ENCODE measurements at regions not wholly inside any gene's neighbourhood (a gene's known extent, or its start where the extent isn't known, plus 50 kb on each side); places are given as distances from the start of the nearest gene placed in this dataset.
"Not testable (repeated sequence)": the region's sequence is repeated elsewhere in the genome, so short reads cannot be mapped to it uniquely, and the experiment has no call there.

- Mint-ChIP-seq H3K27me3 (ENCODE audit: low read depth) (no peaks in the 10 kb centered on the region), H3K4me3 (ENCODE audit: unreplicated experiment) (no peak overlapping the region), H3K9me3 (ENCODE audit: low read depth) (peaks cover 13% of the 10 kb centered on the region), H3K27ac (ENCODE audit: unreplicated experiment) (no peak overlapping the region), H3K36me3 (ENCODE audit: low read depth) (no peaks in the 10 kb centered on the region), H3K4me1 (ENCODE audit: low read depth) (peaks cover 6% of the 10 kb centered on the region)
- TF ChIP-seq CTCF (IDR thresholded peaks at IDR 0.05) = no peak
- no peak for DNase-seq (ENCODE audit: low spot score)
These were observed 136.6 kb upstream of the LRRN1 start for GRCh38 chr3:3662610-3663009.

DNA sequence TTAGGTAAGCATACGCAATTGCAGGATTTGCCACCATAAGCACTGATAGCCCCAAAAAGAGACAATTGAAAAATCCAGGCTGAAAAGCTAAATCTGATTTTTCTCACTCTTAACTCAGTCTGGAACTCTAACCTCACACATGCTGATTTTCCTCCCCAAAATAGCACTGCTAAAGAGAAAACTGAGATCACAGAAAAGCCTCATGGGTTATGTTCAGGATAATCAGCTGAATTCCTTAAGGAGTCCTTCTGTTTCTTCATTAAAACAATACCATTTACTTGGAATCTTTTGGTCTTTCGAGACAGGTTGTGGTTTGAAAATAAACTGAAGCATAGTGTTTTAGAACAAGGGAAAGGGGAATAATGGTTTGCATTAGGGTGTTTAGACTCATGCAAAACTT is 144.3 kb upstream of the LRRN1 start:
- TF ChIP-seq CTCF (IDR thresholded peaks at IDR 0.05) = no peak
- H3K27ac Mint-ChIP-seq (ENCODE audit: unreplicated experiment) = no peak overlapping the region

DNA sequence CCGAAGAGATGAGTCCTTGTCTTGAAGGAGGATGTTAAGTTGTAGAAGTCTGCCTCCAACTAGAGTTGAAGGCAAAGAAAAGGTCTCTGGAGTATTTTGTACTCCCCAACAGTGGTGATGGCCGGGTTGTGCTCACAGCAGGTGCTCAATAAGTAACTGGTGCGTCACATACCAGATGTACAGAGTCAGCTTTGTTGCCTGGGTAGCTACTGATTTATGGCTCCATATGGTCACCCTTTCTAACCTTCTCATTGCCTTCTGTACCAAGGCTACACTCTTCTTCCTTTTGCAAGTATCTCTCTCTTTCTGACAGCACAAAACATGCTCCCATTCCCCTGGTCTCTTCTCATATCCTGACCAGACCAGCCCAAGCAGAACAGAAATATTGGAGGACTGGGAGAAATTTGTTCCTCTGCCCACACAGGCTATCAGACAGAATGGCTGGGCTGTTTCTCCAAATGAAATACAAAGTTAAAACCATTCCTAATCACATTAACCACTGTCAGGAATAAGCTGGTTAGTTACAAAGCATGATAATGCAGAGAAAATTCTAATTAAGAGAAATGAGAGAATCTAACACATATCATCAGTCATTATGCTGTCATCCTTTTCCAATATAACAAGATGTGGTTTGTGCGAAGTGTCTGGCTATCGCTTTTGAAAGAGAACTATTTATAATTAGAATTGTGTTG is 150.1 kb upstream of the LRRN1 start:
- TF ChIP-seq CTCF (IDR thresholded peaks at IDR 0.05) = no peak
- H3K4me3 Mint-ChIP-seq (ENCODE audit: unreplicated experiment) = no peak overlapping the region
- no peaks in the 10 kb centered on the region for H3K27me3 Mint-ChIP-seq (ENCODE audit: low read depth)
- H3K27ac Mint-ChIP-seq (ENCODE audit: unreplicated experiment) = no peak overlapping the region
- DNase-seq (ENCODE audit: low spot score) = no peak
- no peaks in the 10 kb centered on the region for H3K9me3 Mint-ChIP-seq (ENCODE audit: low read depth)
- no peaks in the 10 kb centered on the region for H3K36me3 Mint-ChIP-seq (ENCODE audit: low read depth)
- H3K4me1 Mint-ChIP-seq (ENCODE audit: low read depth) = no peaks in the 10 kb centered on the region

More for the DNA sequence above, 144.3 kb upstream of the LRRN1 start:
- Mint-ChIP-seq H3K27me3 (ENCODE audit: low read depth) (no peaks in the 10 kb centered on the region), H3K9me3 (ENCODE audit: low read depth) (peaks cover 8% of the 10 kb centered on the region), H3K36me3 (ENCODE audit: low read depth) (no peaks in the 10 kb centered on the region), H3K4me1 (ENCODE audit: low read depth) (no peaks in the 10 kb centered on the region), H3K4me3 (ENCODE audit: unreplicated experiment) (no peak overlapping the region)
- DNase-seq (ENCODE audit: low spot score) = no peak

GRCh38 chr3:3646934-3647333 is 152.3 kb upstream of the LRRN1 start:
- no peak overlapping the region for H3K27ac Mint-ChIP-seq (ENCODE audit: unreplicated experiment)

GRCh38 chr3:3646103-3646844 is 153.0 kb upstream of the LRRN1 start:
- not testable (repeated sequence) for DNase-seq (ENCODE audit: low spot score); H3K9me3 Mint-ChIP-seq (ENCODE audit: low read depth); H3K4me3 Mint-ChIP-seq (ENCODE audit: unreplicated experiment); H3K27me3 Mint-ChIP-seq (ENCODE audit: low read depth); H3K27ac Mint-ChIP-seq (ENCODE audit: unreplicated experiment); H3K36me3 Mint-ChIP-seq (ENCODE audit: low read depth); H3K4me1 Mint-ChIP-seq (ENCODE audit: low read depth)

More at GRCh38 chr3:3646934-3647333, 152.3 kb upstream of the LRRN1 start:
- Mint-ChIP-seq H3K36me3 (ENCODE audit: low read depth) (no peaks in the 10 kb centered on the region), H3K4me3 (ENCODE audit: unreplicated experiment) (no peak overlapping the region), H3K9me3 (ENCODE audit: low read depth) (no peaks in the 10 kb centered on the region), H3K4me1 (ENCODE audit: low read depth) (no peaks in the 10 kb centered on the region), H3K27me3 (ENCODE audit: low read depth) (no peaks in the 10 kb centered on the region)
- DNase-seq (ENCODE audit: low spot score) = no peak
- no peak for TF ChIP-seq CTCF (IDR thresholded peaks at IDR 0.05)

All from chondrocyte (in vitro differentiated cells).